HFFc6 (cell line): ENCODE measurements at regions not wholly inside any gene's neighbourhood (a gene's known extent, or its start where the extent isn't known, plus 50 kb on each side); places are given as distances from the start of the nearest gene placed in this dataset.
A peak's percentile ranks its signal among the peaks of the same experiment; 100 is the strongest.

Experiments
- DNase-seq: peaks from one replicate; pipeline ENCODE4 v3.0.0-alpha.2; 2018
- H3K27ac Mint-ChIP-seq: 2 replicates; pipeline ENCODE4 v1.8.0; 2020; ENCODE audit warnings: mild to moderate bottlenecking, mixed read lengths
- H3K27me3 Mint-ChIP-seq: 2 replicates; pipeline ENCODE4 v1.8.0; 2021; ENCODE audit warnings: mild to moderate bottlenecking, moderate library complexity, mixed read lengths; ENCODE audit not compliant: insufficient read depth
- H3K36me3 Mint-ChIP-seq: 2 replicates; pipeline ENCODE4 v1.8.0; 2021; ENCODE audit warnings: low read depth, mixed read lengths
- H3K4me1 Mint-ChIP-seq: 2 replicates; pipeline ENCODE4 v1.8.0; 2020; ENCODE audit warnings: low read depth, mixed read lengths
- H3K4me3 Mint-ChIP-seq: 2 replicates; pipeline ENCODE4 v1.8.0; 2020; ENCODE audit warnings: mild to moderate bottlenecking, moderate library complexity, mixed read lengths
- H3K9me3 Mint-ChIP-seq: 2 replicates; pipeline ENCODE4 v1.8.0; 2020; ENCODE audit warnings: mild to moderate bottlenecking, mixed read lengths
- TF ChIP-seq, protein P1 (sequence below): fragments of 200-600 bp; sonication (generic); IDR thresholded peaks from 2 replicates; pipeline ENCODE4 v1.5.0; 2021; ENCODE audit warnings: antibody characterized with exemption, mild to moderate bottlenecking

DNA sequence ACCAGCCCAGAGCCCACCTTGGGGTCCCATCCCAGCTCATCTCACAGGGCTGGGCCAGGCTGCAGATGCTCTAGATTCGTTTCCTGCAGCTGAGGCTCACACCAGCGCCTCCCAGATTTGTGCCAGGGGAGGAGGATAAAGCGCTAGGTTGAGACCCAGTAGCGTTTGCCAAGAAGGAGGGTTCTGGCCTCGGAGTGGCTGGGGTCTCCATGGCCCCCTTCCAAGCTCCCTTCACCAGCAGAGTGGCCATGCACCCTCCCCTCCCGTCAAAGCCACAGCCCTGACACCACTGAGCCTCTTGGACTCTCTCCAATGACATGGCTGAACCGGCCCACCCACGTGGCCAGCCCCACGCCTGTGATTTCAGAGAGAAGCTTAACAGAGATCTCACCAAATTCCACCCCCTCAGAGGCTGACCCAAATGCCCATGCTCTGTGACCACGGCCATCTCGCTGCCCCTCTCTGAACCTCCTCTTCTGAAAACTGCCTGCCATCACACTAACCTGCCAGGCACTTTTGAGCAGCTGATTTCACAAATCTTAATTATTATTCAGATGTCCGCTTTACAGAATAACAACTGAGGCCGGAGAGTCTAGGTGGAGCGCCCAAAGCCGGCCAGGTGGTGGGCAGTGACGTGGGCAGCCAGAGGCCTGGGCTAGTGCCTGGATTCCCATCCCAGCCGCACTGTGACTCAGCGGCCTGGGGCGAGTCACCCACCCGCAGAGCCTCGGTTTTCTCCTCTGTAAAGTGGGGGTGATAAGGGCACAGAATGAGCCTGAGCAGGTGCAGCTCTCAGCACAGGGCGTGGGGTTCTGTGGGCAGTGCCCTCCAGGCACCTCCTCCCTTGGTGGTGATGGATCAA lies 155.7 kb downstream of the C9orf50 start:
- H3K4me3 Mint-ChIP-seq: no peak overlapping the region; the same call in 1 of the 2 replicates
- no peaks in the 10 kb centered on the region for H3K9me3 Mint-ChIP-seq
- no peaks in the 10 kb centered on the region for H3K36me3 Mint-ChIP-seq
- peak; percentile 23 for DNase-seq
- TF ChIP-seq, protein P1, sequence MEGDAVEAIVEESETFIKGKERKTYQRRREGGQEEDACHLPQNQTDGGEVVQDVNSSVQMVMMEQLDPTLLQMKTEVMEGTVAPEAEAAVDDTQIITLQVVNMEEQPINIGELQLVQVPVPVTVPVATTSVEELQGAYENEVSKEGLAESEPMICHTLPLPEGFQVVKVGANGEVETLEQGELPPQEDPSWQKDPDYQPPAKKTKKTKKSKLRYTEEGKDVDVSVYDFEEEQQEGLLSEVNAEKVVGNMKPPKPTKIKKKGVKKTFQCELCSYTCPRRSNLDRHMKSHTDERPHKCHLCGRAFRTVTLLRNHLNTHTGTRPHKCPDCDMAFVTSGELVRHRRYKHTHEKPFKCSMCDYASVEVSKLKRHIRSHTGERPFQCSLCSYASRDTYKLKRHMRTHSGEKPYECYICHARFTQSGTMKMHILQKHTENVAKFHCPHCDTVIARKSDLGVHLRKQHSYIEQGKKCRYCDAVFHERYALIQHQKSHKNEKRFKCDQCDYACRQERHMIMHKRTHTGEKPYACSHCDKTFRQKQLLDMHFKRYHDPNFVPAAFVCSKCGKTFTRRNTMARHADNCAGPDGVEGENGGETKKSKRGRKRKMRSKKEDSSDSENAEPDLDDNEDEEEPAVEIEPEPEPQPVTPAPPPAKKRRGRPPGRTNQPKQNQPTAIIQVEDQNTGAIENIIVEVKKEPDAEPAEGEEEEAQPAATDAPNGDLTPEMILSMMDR: no peak
- peaks cover 34% of the 10 kb centered on the region for H3K4me1 Mint-ChIP-seq
- no peaks in the 10 kb centered on the region; the same call in none of the 2 replicates for H3K27me3 Mint-ChIP-seq
- H3K27ac Mint-ChIP-seq: peak overlapping the region; percentile 79

GRCh38 chr9:129463994-129464393 lies 156.9 kb downstream of the C9orf50 start:
- Mint-ChIP-seq H3K36me3 (no peaks in the 10 kb centered on the region), H3K27me3 (no peaks in the 10 kb centered on the region; the same call in none of the 2 replicates), H3K4me3 (no peak overlapping the region), H3K9me3 (no peaks in the 10 kb centered on the region), H3K4me1 (peaks cover 30% of the 10 kb centered on the region), H3K27ac (no peak overlapping the region)
- DNase-seq: no peak
- TF ChIP-seq, protein P1: no peak

GRCh38 chr9:129463477-129463876 lies 157.4 kb downstream of the C9orf50 start:
- Mint-ChIP-seq H3K9me3 (no peaks in the 10 kb centered on the region), H3K27me3 (no peaks in the 10 kb centered on the region; the same call in none of the 2 replicates), H3K36me3 (no peaks in the 10 kb centered on the region), H3K27ac (no peak overlapping the region), H3K4me3 (no peak overlapping the region), H3K4me1 (peaks cover 35% of the 10 kb centered on the region)
- TF ChIP-seq, protein P1: no peak
- DNase-seq: no peak

GRCh38 chr9:129462360-129462759 lies 158.5 kb downstream of the C9orf50 start:
- Mint-ChIP-seq H3K9me3 (no peaks in the 10 kb centered on the region), H3K27me3 (no peaks in the 10 kb centered on the region; the same call in none of the 2 replicates), H3K36me3 (no peaks in the 10 kb centered on the region), H3K4me1 (peaks cover 45% of the 10 kb centered on the region), H3K27ac (no peak overlapping the region), H3K4me3 (no peak overlapping the region)
- DNase-seq: no peak
- TF ChIP-seq, protein P1: no peak

DNA sequence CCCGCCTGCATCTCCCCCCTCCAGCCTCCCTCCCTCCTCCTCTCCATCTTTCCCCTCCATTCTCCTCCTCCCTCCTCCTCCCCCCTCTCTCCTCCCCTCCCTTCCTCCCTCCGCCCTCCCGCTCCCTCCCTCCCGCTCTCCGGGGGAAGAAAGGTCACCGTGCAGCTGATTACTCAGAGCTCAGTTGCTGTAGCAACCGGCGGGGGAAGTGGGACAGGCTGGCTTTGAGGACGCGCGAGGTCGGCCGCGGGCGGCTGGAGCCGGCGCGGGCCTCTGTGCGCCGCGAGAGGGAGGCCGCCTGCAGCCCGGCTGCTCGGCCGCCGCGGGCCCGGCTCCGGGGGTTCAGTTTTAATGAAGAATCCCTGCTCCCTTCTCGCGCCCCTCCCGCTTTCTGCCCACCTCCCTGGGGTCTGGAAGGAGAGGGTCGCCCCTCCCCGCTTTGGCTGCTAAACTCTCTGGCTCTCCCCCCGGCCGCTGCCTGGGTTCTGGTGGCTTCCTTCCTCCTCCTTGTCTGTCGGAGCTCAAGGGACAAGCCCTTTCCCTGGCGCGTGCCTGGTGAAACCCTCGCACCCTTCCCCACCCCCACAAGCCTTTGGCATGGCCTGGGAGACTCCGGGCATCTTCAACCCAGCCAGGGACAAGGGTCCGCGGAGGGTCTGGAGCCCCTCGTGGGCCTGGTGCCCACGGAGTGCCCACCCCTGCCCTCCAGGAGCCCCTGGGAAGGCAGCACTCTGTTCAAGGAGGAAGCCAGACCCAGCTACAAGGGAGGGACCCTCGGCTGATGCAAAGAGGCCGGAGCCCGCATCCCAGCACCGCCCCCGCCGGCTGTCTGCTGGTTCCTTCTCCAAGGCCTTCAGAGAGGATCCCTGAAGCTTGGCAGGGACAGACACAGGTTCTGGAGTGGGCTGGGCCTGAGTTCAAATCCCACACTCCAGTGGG lies 160.3 kb downstream of the C9orf50 start:
- Mint-ChIP-seq H3K4me3 (peak overlapping the region; percentile 86), H3K27ac (peak overlapping the region; percentile 100), H3K36me3 (no peaks in the 10 kb centered on the region), H3K27me3 (no peaks in the 10 kb centered on the region; the same call in none of the 2 replicates), H3K4me1 (peaks cover 44% of the 10 kb centered on the region), H3K9me3 (no peaks in the 10 kb centered on the region)
- TF ChIP-seq, protein P1: peak; percentile 21; the same call in 1 of the 2 replicates
- peak; percentile 98 for DNase-seq
